Aorta (tissue), 5 donors: ENCODE measurements at regions not wholly inside any gene's neighbourhood (a gene's known extent, or its start where the extent isn't known, plus 50 kb on each side); places are given as distances from the start of the nearest gene placed in this dataset.

ENCODE experiments used
- ATAC-seq: fragments of 200-7000 bp; cut with Tn5 transposase; one replicate; pipeline ENCODE4 v1.9.1; 2022; ENCODE audit warnings: moderate library complexity; ENCODE audit not compliant: low FRiP score
- DNase-seq, 2 donors: peaks; one replicate each; pipeline ENCODE4 v3.0.0-alpha.2; 2020
- H3K27ac ChIP-seq, 2 donors: one replicate each; pipeline ENCODE4 v1.5.1; 2013; ENCODE audit warnings: low read length in 2 of 2, mild to moderate bottlenecking in 2 of 2, moderate library complexity in 2 of 2, control low read depth in 1 of 2, inconsistent platforms in 1 of 2, low read depth in 1 of 2
- H3K27me3 ChIP-seq, 2 donors: one replicate each; pipeline ENCODE4 v1.6.1; 2013; ENCODE audit warnings: control low read depth in 1 of 2, low read length in 1 of 2, mild to moderate bottlenecking in 1 of 2, moderate library complexity in 1 of 2; ENCODE audit not compliant: insufficient read depth in 2 of 2, control insufficient read depth in 1 of 2
- H3K36me3 ChIP-seq, 2 donors: one replicate each; pipeline ENCODE4 v1.6.1; 2013; ENCODE audit warnings: control low read depth in 1 of 2, low read length in 1 of 2, mild to moderate bottlenecking in 1 of 2; ENCODE audit not compliant: insufficient read depth in 2 of 2, control insufficient read depth in 1 of 2
- H3K4me1 ChIP-seq, 2 donors: one replicate each; pipeline ENCODE4 v1.6.1; 2013; ENCODE audit warnings: low read length in 2 of 2, control low read depth in 1 of 2, mild to moderate bottlenecking in 1 of 2, moderate library complexity in 1 of 2; ENCODE audit not compliant: insufficient read depth in 2 of 2, control insufficient read depth in 1 of 2
- H3K4me3 ChIP-seq, 2 donors: one replicate each; pipeline ENCODE4 v1.5.1; 2013; ENCODE audit warnings: low read length in 2 of 2, control low read depth in 1 of 2, mild to moderate bottlenecking in 1 of 2
- H3K9me3 ChIP-seq: one replicate; pipeline ENCODE4 v1.6.1; 2013; ENCODE audit warnings: mild to moderate bottlenecking, low read length; ENCODE audit not compliant: control insufficient read depth
- WGBS, 2 donors: extraction: QIAGEN DNeasy Blood & Tissue Kit; methylation state at CpG; one replicate each; pipeline ENCODE4 v1.1.7; 2013; 5-methylcytosine and 5-hydroxymethylcytosine counted together
- intact Hi-C, 2 donors: fragments of 100-400 bp; cut with DNase I; formaldehyde crosslinking; loops; one replicate each; pipeline versions ENCODE4 v1.14.2 to v1.15.0; 2022
- donor health status: healthy with polysubstance abuse.
- donor health status: Bipolar disorder and iron deficiency.
- donor health status: DM: no; HTN: no; CAD: no.
- donor health status: DM: no; HTN: no; CAD: no.
- donor health status: DM: yes; HTN: yes; CAD: no.

- no peak overlapping the region for H3K4me3 ChIP-seq
- no peaks in the 10 kb centered on the region for H3K36me3 ChIP-seq
- no peak overlapping the region for H3K27ac ChIP-seq
- H3K27me3 ChIP-seq: no peaks in the 10 kb centered on the region
- H3K4me1 ChIP-seq: no peaks in the 10 kb centered on the region
- no peaks in the 10 kb centered on the region for H3K9me3 ChIP-seq
- intact Hi-C loops: no loop called here
- DNase-seq: no peak
- ATAC-seq: no peak
- 92 to 96% methylated on average over 3 of the region's 3 CpGs for WGBS, 2 donors
Measured at GRCh38 chr2:172244419-172245130, 141.9 kb upstream of the DLX2 start.

GRCh38 chr2:172246649-172247048, 143.9 kb upstream of the DLX2 start:
- no peaks in the 10 kb centered on the region for H3K4me1 ChIP-seq
- no peaks in the 10 kb centered on the region for H3K9me3 ChIP-seq
- no peaks in the 10 kb centered on the region for H3K27me3 ChIP-seq
- WGBS, 2 donors: 71 to 72% methylated on average over 4 of the region's 4 CpGs
- no peak overlapping the region for H3K27ac ChIP-seq
- H3K4me3 ChIP-seq: no peak overlapping the region
- DNase-seq: no peak
- H3K36me3 ChIP-seq: no peaks in the 10 kb centered on the region
- ATAC-seq: no peak
- intact Hi-C loops: no loop called here

- Histone ChIP-seq H3K27ac (no peak overlapping the region), H3K9me3 (no peaks in the 10 kb centered on the region), H3K27me3 (no peaks in the 10 kb centered on the region), H3K4me1 (no peaks in the 10 kb centered on the region), H3K36me3 (no peaks in the 10 kb centered on the region), H3K4me3 (no peak overlapping the region)
- DNase-seq: no peak
- ATAC-seq: no peak
- WGBS, 2 donors: 96 to 97% methylated on average over 6 of the region's 6 CpGs
- intact Hi-C loops: no loop called here
Measured at GRCh38 chr2:172247203-172247602, 144.5 kb upstream of the DLX2 start.

- WGBS, 2 donors: 86 to 88% methylated on average over 4 of the region's 4 CpGs
- Histone ChIP-seq H3K4me1 (no peaks in the 10 kb centered on the region), H3K27ac (no peak overlapping the region), H3K4me3 (no peak overlapping the region), H3K36me3 (no peaks in the 10 kb centered on the region), H3K27me3 (no peaks in the 10 kb centered on the region), H3K9me3 (no peaks in the 10 kb centered on the region)
- DNase-seq (no peak), ATAC-seq (no peak)
- intact Hi-C loops: no loop called here
Measured at GRCh38 chr2:172248381-172248780, 145.7 kb upstream of the DLX2 start.

GRCh38 chr2:172248785-172249187, 146.1 kb upstream of the DLX2 start:
- Histone ChIP-seq H3K36me3 (no peaks in the 10 kb centered on the region), H3K9me3 (no peaks in the 10 kb centered on the region), H3K4me3 (no peak overlapping the region), H3K27ac (no peak overlapping the region), H3K27me3 (no peaks in the 10 kb centered on the region), H3K4me1 (no peaks in the 10 kb centered on the region)
- ATAC-seq (no peak), DNase-seq (no peak)
- intact Hi-C loops: no loop called here
- 82 to 86% methylated on average over 1 of the region's 1 CpG for WGBS, 2 donors

DNA sequence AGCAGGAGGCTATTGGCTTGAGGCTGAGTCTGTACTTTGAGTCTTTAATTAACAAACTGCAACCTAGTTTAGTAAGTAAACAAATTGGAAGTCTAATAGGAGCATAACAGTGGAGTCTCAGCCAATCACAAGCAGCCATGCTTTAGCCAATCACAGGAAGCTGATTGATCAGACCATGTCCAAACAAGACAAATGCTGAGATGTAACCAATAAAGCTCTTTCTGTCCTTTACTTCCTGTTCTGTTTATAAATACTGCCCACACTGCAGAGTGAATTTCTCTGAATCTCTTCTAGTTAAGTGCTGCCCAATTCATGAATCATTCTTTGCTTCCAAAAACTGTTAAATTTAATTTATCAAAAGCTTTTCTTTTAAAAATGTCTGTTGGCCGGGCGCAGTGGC, 146.6 kb upstream of the DLX2 start:
- Histone ChIP-seq H3K9me3 (no peaks in the 10 kb centered on the region), H3K36me3 (no peaks in the 10 kb centered on the region), H3K4me3 (no peak overlapping the region), H3K4me1 (no peaks in the 10 kb centered on the region), H3K27ac (no peak overlapping the region), H3K27me3 (no peaks in the 10 kb centered on the region)
- WGBS, 2 donors: 87 to 91% methylated on average over 2 of the region's 2 CpGs
- intact Hi-C loops: no loop called here
- DNase-seq (no peak), ATAC-seq (no peak)

- DNase-seq (no peak), ATAC-seq (no peak)
- Histone ChIP-seq H3K27me3 (no peaks in the 10 kb centered on the region), H3K36me3 (no peaks in the 10 kb centered on the region), H3K4me1 (no peaks in the 10 kb centered on the region), H3K27ac (no peak overlapping the region), H3K4me3 (no peak overlapping the region), H3K9me3 (no peaks in the 10 kb centered on the region)
- intact Hi-C loops: no loop called here
Measured at GRCh38 chr2:172249986-172250385, 147.3 kb upstream of the DLX2 start.

GRCh38 chr2:172251231-172251630, 148.5 kb upstream of the DLX2 start:
- Histone ChIP-seq H3K4me3 (no peak overlapping the region), H3K9me3 (no peaks in the 10 kb centered on the region), H3K36me3 (no peaks in the 10 kb centered on the region), H3K27ac (no peak overlapping the region), H3K27me3 (no peaks in the 10 kb centered on the region), H3K4me1 (no peaks in the 10 kb centered on the region)
- WGBS, 2 donors: 67 to 74% methylated on average over 3 of the region's 3 CpGs
- intact Hi-C loops: no loop called here
- DNase-seq: no peak
- no peak for ATAC-seq

DNA sequence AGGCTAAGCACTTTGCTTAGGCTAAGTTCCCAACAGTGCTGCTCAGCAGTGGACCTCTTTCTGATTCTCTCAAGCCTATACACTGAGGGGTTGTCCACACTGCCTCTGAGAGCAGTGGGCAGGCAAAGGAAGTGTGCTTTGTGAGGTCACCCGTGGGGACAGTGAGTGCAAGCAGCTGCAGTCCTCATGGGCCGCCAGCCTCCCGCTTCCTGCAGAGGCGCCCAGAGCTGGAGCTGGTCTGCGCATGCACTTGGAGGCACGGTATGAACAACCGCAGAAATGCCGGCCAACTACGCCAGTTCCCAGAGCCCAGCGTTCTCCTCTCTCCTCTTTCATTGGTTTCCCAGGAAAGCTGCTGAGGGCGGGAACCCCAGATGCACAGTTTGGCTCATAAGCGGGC, 149.5 kb upstream of the DLX2 start:
- Histone ChIP-seq H3K27me3 (no peaks in the 10 kb centered on the region), H3K4me3 (no peak overlapping the region), H3K9me3 (no peaks in the 10 kb centered on the region), H3K36me3 (no peaks in the 10 kb centered on the region), H3K27ac (no peak overlapping the region), H3K4me1 (no peaks in the 10 kb centered on the region)
- ATAC-seq (peak; percentile 40), DNase-seq (no peak)
- 91 to 94% methylated on average over 12 of the region's 12 CpGs for WGBS, 2 donors
- intact Hi-C loops: no loop called here
